K562 (cell line): ENCODE measurements at regions not wholly inside any gene's neighbourhood (a gene's known extent, or its start where the extent isn't known, plus 50 kb on each side); places are given as distances from the start of the nearest gene placed in this dataset.

Experiments
- ATAC-seq: fragments of 200-7000 bp; cut with Tn5 transposase; 3 replicates; pipeline ENCODE4 v1.9.1; 2020; ENCODE audit warnings: moderate library complexity
- BruUV-seq: library from RNA; stranded (reverse); fragments of 400-500 nt; replicated peaks from 2 replicates; lab custom pipeline; 2021; lab: Mats Ljungman, UMichigan
- CTCF ChIA-PET: fragments of 300-600 bp; formaldehyde crosslinking; extraction: SDS; loops from one replicate; lab custom pipeline; 2021; ENCODE audit warnings: low intra/inter-chr PET ratio; lab: Yijun Ruan, JAX
- POLR2A ChIA-PET: fragments of 300-600, 350-650 bp; sonication (Branson Sonifier 250); formaldehyde crosslinking; extraction: SDS; loops from one replicate; lab custom pipeline; 2021; ENCODE audit warnings: antibody characterized with exemption, inconsistent platforms; lab: Yijun Ruan, JAX
- DNase-seq, 4 experiments: peaks; one replicate each; pipeline versions ENCODE4 v3.0.0 to v3.0.0-alpha.2; 2011 to 2018; ENCODE audit warnings: low spot score in 3 of 4, mixed read lengths in 3 of 4; ENCODE audit errors: extremely low read depth in 1 of 4
- FAIRE-seq: peaks from 2 replicates; lab custom pipeline; 2011; peaks lifted over from hg19 to GRCh38; lab: Jason Lieb, UNC
- H2AFZ ChIP-seq: 2 replicates; pipeline ENCODE4 v1.6.0; 2011; ENCODE audit warnings: low read depth, low read length, control low read depth, inconsistent platforms
- H3K27ac ChIP-seq: fragments of 200-600 bp; 3 replicates; pipeline ENCODE4 v1.8.0; 2011; ENCODE audit warnings: low read depth, mild to moderate bottlenecking, control low read depth, inconsistent platforms, low read length, moderate library complexity, mixed read lengths; ENCODE audit errors: extremely low read depth
- H3K27me3 ChIP-seq, 2 experiments: fragments of 300-600 bp in 1 of 2; 2 replicates in 1 of 2; 3 replicates in 1 of 2; pipeline versions ENCODE4 v1.6.0 to v1.8.0; 2011; ENCODE audit warnings: inconsistent platforms in 2 of 2, low read length in 2 of 2, mild to moderate bottlenecking in 1 of 2, mixed read lengths in 1 of 2, moderate library complexity in 1 of 2; ENCODE audit not compliant: control insufficient read depth in 2 of 2, insufficient read depth in 2 of 2
- H3K36me3 ChIP-seq: fragments of 300-600 bp; 3 replicates; pipeline ENCODE4 v1.8.0; 2011; ENCODE audit warnings: mild to moderate bottlenecking, low read length, inconsistent platforms; ENCODE audit not compliant: control insufficient read depth, insufficient read depth
- H3K4me1 ChIP-seq, 2 experiments: fragments of 200-600 bp in 1 of 2; replicated peaks in 1 of 2; 2 replicates in 1 of 2; 3 replicates in 1 of 2; pipeline versions ENCODE4 v1.5.1 to v1.8.0; 2011; ENCODE audit warnings: inconsistent platforms in 2 of 2, low read length in 2 of 2, mild to moderate bottlenecking in 1 of 2, mixed read lengths in 1 of 2, moderate library complexity in 1 of 2; ENCODE audit not compliant: control insufficient read depth in 2 of 2, insufficient read depth in 2 of 2
- H3K4me2 ChIP-seq: 2 replicates; pipeline ENCODE4 v1.6.1; 2011; ENCODE audit warnings: low read length, control low read depth, inconsistent platforms, mixed read lengths; ENCODE audit not compliant: insufficient read depth
- H3K4me3 ChIP-seq: fragments of 200-600 bp; sonication (generic), shearing (Covaris generic); 2 replicates; pipeline ENCODE4 v1.5.1; 2016; ENCODE audit warnings: control low read depth, inconsistent platforms
- H3K79me2 ChIP-seq: fragments of 200-600 bp; 3 replicates; pipeline ENCODE4 v1.8.0; 2011; ENCODE audit warnings: low read length, inconsistent platforms; ENCODE audit not compliant: control insufficient read depth, insufficient read depth
- H3K9ac ChIP-seq, 2 experiments: 2 replicates each; pipeline versions ENCODE4 v1.6.0 to v1.6.1; 2011; ENCODE audit warnings: low read depth in 2 of 2, low read length in 2 of 2, control low read depth in 1 of 2, inconsistent platforms in 1 of 2, mild to moderate bottlenecking in 1 of 2, mixed read lengths in 1 of 2; ENCODE audit not compliant: insufficient read depth in 1 of 2
- H3K9me1 ChIP-seq: one replicate; pipeline ENCODE4 v1.6.0; 2011; ENCODE audit warnings: inconsistent platforms, mild to moderate bottlenecking, low read length, moderate library complexity; ENCODE audit not compliant: control insufficient read depth, insufficient read depth
- H3K9me3 ChIP-seq: replicated peaks from 2 replicates; pipeline ENCODE4 v1.5.1; 2011; ENCODE audit warnings: low read depth, low read length, inconsistent platforms; ENCODE audit not compliant: control insufficient read depth, insufficient read depth
- H4K20me1 ChIP-seq: replicated peaks from 2 replicates; pipeline ENCODE4 v1.6.1; 2011; ENCODE audit warnings: low read length, inconsistent platforms, mixed read lengths; ENCODE audit not compliant: control insufficient read depth, insufficient read depth
- CEBPG ChIP-seq, 3 experiments: fragments of 200-800 bp in 1 of 3; sonication (Bioruptor generic) in 1 of 3; sonication (generic) in 1 of 3; formaldehyde crosslinking in 1 of 3; IDR thresholded peaks in 2 of 3; conservative IDR thresholded peaks in 1 of 3; 2 replicates each; pipeline versions ENCODE4 v1.6.1 to v1.8.0; 2016 to 2022; ENCODE audit warnings: missing compliant biosample characterization in 2 of 3, missing genetic modification characterization in 2 of 3, mild to moderate bottlenecking in 1 of 3, missing genetic modification reagents in 1 of 3
- ELF1 ChIP-seq: fragments of 200-800 bp; sonication (Bioruptor generic); IDR thresholded peaks from 2 replicates; pipeline ENCODE4 v1.6.1; 2016; ENCODE audit warnings: missing genetic modification characterization, missing compliant biosample characterization
- WHSC1 ChIP-seq: IDR thresholded peaks from one replicate; pipeline ENCODE4 v1.6.1; 2012; ENCODE audit warnings: low read length, control low read depth, inconsistent platforms
- WGBS: fragments of 100-300 bp; shearing (Covaris generic); methylation state at CpG from one replicate; pipeline ENCODE4 v1.1.6; 2016; ENCODE audit warnings: low coverage, mixed read lengths; ENCODE audit not compliant: insufficient coverage; ENCODE audit errors: missing lambda C conversion rate; 5-methylcytosine and 5-hydroxymethylcytosine counted together
- in situ Hi-C: fragments of 300-500 bp; cut with MboI; formaldehyde crosslinking; loops from 4 replicates; pipeline ENCODE4 v1.15.0; 2018; ENCODE audit warnings: inconsistent platforms, mixed read lengths
- intact Hi-C: fragments of 100-400 bp; cut with micrococcal nuclease; formaldehyde crosslinking; loops from 2 replicates; pipeline ENCODE4 v1.14.2; 2022
- TF ChIP-seq, protein P1 (sequence below): sonication (generic); formaldehyde crosslinking; IDR thresholded peaks from 2 replicates; pipeline ENCODE4 v1.4.0; 2020; ENCODE audit warnings: mild to moderate bottlenecking, missing genetic modification reagents

DNA sequence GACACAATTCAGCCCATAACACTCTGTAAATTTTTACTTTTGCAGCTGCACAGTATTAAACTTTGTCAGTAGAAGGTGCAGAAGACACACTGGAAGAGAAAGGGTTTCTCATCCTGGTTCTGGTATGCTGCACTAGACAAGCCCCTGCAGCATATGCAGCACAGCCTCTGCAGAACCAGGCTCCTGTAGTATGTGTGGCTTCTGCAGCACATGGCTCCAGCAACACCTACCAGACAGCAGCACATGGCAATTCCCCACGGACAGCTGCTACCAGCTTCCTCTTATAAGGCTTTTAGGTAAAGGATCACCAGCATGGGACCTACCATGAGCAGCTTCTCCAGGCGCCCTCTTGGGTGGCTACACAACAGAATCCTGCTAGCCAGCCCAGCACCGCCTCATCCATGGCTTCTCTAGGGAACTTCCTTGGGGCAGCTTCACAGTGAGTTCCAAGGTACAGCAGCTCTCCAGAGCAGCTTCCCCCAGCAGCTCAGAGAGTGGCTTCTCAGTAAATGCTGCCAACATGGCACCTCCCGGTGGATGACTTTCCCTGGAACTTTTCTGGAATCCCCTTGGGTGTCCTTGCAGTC lies 534.4 kb upstream of the CXADR start (continued):
- no peak for TF ChIP-seq CEBPG (CRISPR knock-in tag; IDR thresholded peaks at IDR 0.05)
- TF ChIP-seq CEBPG (tag; conservative IDR thresholded peaks at IDR 0.05 in 1 of 2, IDR thresholded peaks at IDR 0.05 in 1 of 2), result no peak
- TF ChIP-seq, protein P1, sequence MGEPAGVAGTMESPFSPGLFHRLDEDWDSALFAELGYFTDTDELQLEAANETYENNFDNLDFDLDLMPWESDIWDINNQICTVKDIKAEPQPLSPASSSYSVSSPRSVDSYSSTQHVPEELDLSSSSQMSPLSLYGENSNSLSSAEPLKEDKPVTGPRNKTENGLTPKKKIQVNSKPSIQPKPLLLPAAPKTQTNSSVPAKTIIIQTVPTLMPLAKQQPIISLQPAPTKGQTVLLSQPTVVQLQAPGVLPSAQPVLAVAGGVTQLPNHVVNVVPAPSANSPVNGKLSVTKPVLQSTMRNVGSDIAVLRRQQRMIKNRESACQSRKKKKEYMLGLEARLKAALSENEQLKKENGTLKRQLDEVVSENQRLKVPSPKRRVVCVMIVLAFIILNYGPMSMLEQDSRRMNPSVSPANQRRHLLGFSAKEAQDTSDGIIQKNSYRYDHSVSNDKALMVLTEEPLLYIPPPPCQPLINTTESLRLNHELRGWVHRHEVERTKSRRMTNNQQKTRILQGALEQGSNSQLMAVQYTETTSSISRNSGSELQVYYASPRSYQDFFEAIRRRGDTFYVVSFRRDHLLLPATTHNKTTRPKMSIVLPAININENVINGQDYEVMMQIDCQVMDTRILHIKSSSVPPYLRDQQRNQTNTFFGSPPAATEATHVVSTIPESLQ (CRISPR knock-in tag), result no peak
- TF ChIP-seq WHSC1, result no peak

DNA sequence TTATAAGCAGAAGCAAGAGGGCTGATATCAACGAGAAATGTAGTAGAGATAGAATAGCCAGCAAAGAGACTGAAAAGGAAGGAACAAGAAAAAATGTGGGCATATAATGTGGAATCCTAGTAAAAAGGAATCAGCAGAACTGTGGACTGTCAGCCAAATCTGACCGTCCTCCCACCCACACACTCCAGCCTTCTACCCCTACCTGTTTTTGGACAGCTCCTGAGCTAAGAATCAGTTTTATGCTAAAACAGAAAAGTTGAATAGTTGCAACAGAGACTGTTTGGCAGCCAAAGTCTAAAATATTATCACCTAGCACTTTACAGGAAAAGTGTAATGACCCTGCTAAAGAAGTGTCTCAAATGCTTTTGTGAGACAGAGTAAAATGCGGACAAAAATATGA lies 533.3 kb upstream of the CXADR start:
- H3K9me1 ChIP-seq, result no peaks in the 10 kb centered on the region
- H3K27me3 ChIP-seq, result no peaks in the 10 kb centered on the region
- no peak for DNase-seq
- no peak for FAIRE-seq
- no peak overlapping the region for H2AFZ ChIP-seq
- H4K20me1 ChIP-seq, result no peaks in the 10 kb centered on the region
- H3K27ac ChIP-seq, result no peak overlapping the region
- H3K4me2 ChIP-seq, result no peak overlapping the region
- intact Hi-C loops, result no loop called here
- H3K9me3 ChIP-seq, result no peaks in the 10 kb centered on the region
- ChIA-PET CTCF (no interaction called here), POLR2A (no interaction called here)
- no peaks in the 10 kb centered on the region for H3K4me1 ChIP-seq
- BruUV-seq, result no TSS peak
- H3K79me2 ChIP-seq, result no peaks in the 10 kb centered on the region
- ATAC-seq, result no peak
- no peak overlapping the region for H3K9ac ChIP-seq
- no peak for TF ChIP-seq ELF1 (tag)
- WGBS, result 2% methylated on average over 3 of the region's 3 CpGs
- no peak overlapping the region for H3K4me3 ChIP-seq
- in situ Hi-C loops, result no loop called here
- no peaks in the 10 kb centered on the region for H3K36me3 ChIP-seq
